GM18511 (cell line): ENCODE measurements at regions not wholly inside any gene's neighbourhood (a gene's known extent, or its start where the extent isn't known, plus 50 kb on each side); places are given as distances from the start of the nearest gene placed in this dataset.

ENCODE experiments used
- ATAC-seq: cut with Tn5 transposase; IDR thresholded peaks from one replicate; pipeline ENCODE4 v1.9.1; 2021; ENCODE audit warnings: mild to moderate bottlenecking, moderate library complexity; ENCODE audit not compliant: unreplicated experiment

GRCh38 chr14:104435147-104436046, 144.2 kb upstream of the C14orf180 start:
- no peak for ATAC-seq

GRCh38 chr14:104436047-104436591, 143.4 kb upstream of the C14orf180 start:
- no peak for ATAC-seq

GRCh38 chr14:104436741-104437701, 142.5 kb upstream of the C14orf180 start:
- ATAC-seq = no peak

- ATAC-seq = no peak
Measured at GRCh38 chr14:104437703-104438102, 141.9 kb upstream of the C14orf180 start.

- no peak for ATAC-seq
Measured at GRCh38 chr14:104438166-104438887, 141.2 kb upstream of the C14orf180 start.

GRCh38 chr14:104439625-104440024, 139.9 kb upstream of the C14orf180 start:
- no peak for ATAC-seq

GRCh38 chr14:104440297-104440956, 139.1 kb upstream of the C14orf180 start:
- ATAC-seq = no peak

- ATAC-seq = no peak
Measured at GRCh38 chr14:104441275-104442106, 138.1 kb upstream of the C14orf180 start.

GRCh38 chr14:104442107-104442551, 137.4 kb upstream of the C14orf180 start:
- ATAC-seq = no peak

- ATAC-seq = no peak
Measured at GRCh38 chr14:104442631-104443390, 136.8 kb upstream of the C14orf180 start.

- ATAC-seq = no peak
Measured at GRCh38 chr14:104443391-104444158, 136.0 kb upstream of the C14orf180 start.

GRCh38 chr14:104444159-104445030, 135.2 kb upstream of the C14orf180 start:
- no peak for ATAC-seq

- ATAC-seq = no peak
Measured at GRCh38 chr14:104445086-104445485, 134.5 kb upstream of the C14orf180 start.

GRCh38 chr14:104445832-104446381, 133.7 kb upstream of the C14orf180 start:
- no peak for ATAC-seq

- no peak for ATAC-seq
Measured at GRCh38 chr14:104446611-104447010, 133.0 kb upstream of the C14orf180 start.

- no peak for ATAC-seq
Measured at GRCh38 chr14:104447750-104448149, 131.8 kb upstream of the C14orf180 start.
